Vagina (tissue), 2 donors: ENCODE measurements at regions not wholly inside any gene's neighbourhood (a gene's known extent, or its start where the extent isn't known, plus 50 kb on each side); places are given as distances from the start of the nearest gene placed in this dataset.

Experiments
- DNase-seq, 2 donors: peaks; one replicate each; pipeline ENCODE4 v3.0.0-alpha.2; 2017; ENCODE audit errors: extremely low spot score in 2 of 2
- H3K27ac ChIP-seq: fragments of 200-600 bp; sonication (generic); one replicate; pipeline ENCODE4 v1.5.1; 2019
- H3K27me3 ChIP-seq: fragments of 200-600 bp; sonication (generic); one replicate; pipeline ENCODE4 v1.5.1; 2019
- H3K36me3 ChIP-seq, 2 donors: fragments of 200-600 bp; sonication (generic); one replicate each; pipeline ENCODE4 v1.5.1; 2017 to 2019
- H3K4me1 ChIP-seq: fragments of 200-600 bp; sonication (generic); one replicate; pipeline ENCODE4 v1.5.1; 2019
- H3K4me3 ChIP-seq, 2 donors: fragments of 200-600 bp; sonication (generic); 1 replicate in 1 of 2; 2 replicates in 1 of 2; pipeline ENCODE4 v1.5.1; 2016 to 2019
- H3K9me3 ChIP-seq: fragments of 200-600 bp; sonication (generic); one replicate; pipeline ENCODE4 v1.5.1; 2019
- POLR2A ChIP-seq, 2 donors: fragments of 450-650 bp; IDR thresholded peaks; one replicate each; pipeline ENCODE4 v1.6.1; 2017; ENCODE audit warnings: antibody characterized with exemption in 2 of 2, mild to moderate bottlenecking in 2 of 2, moderate library complexity in 2 of 2
- POLR2AphosphoS5 ChIP-seq, 2 donors: sonication (generic); formaldehyde crosslinking; IDR thresholded peaks; one replicate each; pipeline ENCODE4 v1.9.0; 2017; ENCODE audit warnings: antibody characterized with exemption in 2 of 2, mild to moderate bottlenecking in 2 of 2, low read depth in 1 of 2; ENCODE audit not compliant: insufficient read depth in 1 of 2
- intact Hi-C: fragments of 100-400 bp; cut with DNase I; formaldehyde crosslinking; loops from one replicate; pipeline ENCODE4 v1.15.1; 2023
- TF ChIP-seq, protein P1 (sequence below), 3 experiments: fragments of 450-650 bp in 2 of 3; fragments of 200-600 bp in 1 of 3; sonication (generic) in 1 of 3; IDR thresholded peaks; one replicate each; pipeline ENCODE4 v1.5.1; 2017 to 2019; ENCODE audit warnings: antibody characterized with exemption in 3 of 3, mild to moderate bottlenecking in 2 of 3, moderate library complexity in 2 of 3

DNA sequence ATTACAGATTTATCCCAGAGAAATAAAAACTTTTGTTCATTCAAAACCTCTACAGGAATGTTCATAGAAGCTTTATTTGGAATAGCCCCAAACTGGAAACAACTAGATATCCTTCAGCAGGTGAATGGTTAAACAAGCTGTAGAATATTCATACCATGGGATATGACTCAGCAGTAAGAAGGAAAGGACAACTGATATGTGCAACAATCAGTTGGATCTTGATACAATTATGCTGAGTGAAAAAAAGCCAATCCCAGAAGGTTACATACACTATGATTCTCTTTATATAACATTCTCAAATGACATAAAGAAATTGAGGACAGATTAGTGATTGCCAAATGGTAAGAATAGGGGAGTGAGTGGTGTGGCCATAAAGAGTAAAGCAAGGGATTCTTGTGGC lies 376.7 kb downstream of the S1PR1 start:
- Histone ChIP-seq H3K4me3 (no peak overlapping the region), H3K27ac (no peak overlapping the region), H3K36me3 (no peaks in the 10 kb centered on the region), H3K9me3 (no peaks in the 10 kb centered on the region), H3K4me1 (no peaks in the 10 kb centered on the region), H3K27me3 (no peaks in the 10 kb centered on the region)
- DNase-seq = no peak
- intact Hi-C loops = no loop called here
- TF ChIP-seq, protein P1, sequence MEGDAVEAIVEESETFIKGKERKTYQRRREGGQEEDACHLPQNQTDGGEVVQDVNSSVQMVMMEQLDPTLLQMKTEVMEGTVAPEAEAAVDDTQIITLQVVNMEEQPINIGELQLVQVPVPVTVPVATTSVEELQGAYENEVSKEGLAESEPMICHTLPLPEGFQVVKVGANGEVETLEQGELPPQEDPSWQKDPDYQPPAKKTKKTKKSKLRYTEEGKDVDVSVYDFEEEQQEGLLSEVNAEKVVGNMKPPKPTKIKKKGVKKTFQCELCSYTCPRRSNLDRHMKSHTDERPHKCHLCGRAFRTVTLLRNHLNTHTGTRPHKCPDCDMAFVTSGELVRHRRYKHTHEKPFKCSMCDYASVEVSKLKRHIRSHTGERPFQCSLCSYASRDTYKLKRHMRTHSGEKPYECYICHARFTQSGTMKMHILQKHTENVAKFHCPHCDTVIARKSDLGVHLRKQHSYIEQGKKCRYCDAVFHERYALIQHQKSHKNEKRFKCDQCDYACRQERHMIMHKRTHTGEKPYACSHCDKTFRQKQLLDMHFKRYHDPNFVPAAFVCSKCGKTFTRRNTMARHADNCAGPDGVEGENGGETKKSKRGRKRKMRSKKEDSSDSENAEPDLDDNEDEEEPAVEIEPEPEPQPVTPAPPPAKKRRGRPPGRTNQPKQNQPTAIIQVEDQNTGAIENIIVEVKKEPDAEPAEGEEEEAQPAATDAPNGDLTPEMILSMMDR (IDR thresholded peaks at IDR 0.05) = no peak
- TF ChIP-seq POLR2A (IDR thresholded peaks at IDR 0.05) (no peak), POLR2AphosphoS5 (IDR thresholded peaks at IDR 0.05; ENCODE audit: insufficient read depth in 1 of 2, low read depth in 1 of 2) (no peak)

GRCh38 chr1:101618900-101619299 lies 377.8 kb downstream of the OLFM3 start:
- intact Hi-C loops = no loop called here
- Histone ChIP-seq H3K9me3 (no peaks in the 10 kb centered on the region), H3K27ac (no peak overlapping the region), H3K4me3 (no peak overlapping the region), H3K4me1 (no peaks in the 10 kb centered on the region), H3K36me3 (no peaks in the 10 kb centered on the region), H3K27me3 (no peaks in the 10 kb centered on the region)
- DNase-seq = no peak
- TF ChIP-seq POLR2A (IDR thresholded peaks at IDR 0.05) = no peak
- TF ChIP-seq, protein P1 (IDR thresholded peaks at IDR 0.05) = no peak
- TF ChIP-seq POLR2AphosphoS5 (IDR thresholded peaks at IDR 0.05; ENCODE audit: insufficient read depth in 1 of 2, low read depth in 1 of 2) = no peak

DNA sequence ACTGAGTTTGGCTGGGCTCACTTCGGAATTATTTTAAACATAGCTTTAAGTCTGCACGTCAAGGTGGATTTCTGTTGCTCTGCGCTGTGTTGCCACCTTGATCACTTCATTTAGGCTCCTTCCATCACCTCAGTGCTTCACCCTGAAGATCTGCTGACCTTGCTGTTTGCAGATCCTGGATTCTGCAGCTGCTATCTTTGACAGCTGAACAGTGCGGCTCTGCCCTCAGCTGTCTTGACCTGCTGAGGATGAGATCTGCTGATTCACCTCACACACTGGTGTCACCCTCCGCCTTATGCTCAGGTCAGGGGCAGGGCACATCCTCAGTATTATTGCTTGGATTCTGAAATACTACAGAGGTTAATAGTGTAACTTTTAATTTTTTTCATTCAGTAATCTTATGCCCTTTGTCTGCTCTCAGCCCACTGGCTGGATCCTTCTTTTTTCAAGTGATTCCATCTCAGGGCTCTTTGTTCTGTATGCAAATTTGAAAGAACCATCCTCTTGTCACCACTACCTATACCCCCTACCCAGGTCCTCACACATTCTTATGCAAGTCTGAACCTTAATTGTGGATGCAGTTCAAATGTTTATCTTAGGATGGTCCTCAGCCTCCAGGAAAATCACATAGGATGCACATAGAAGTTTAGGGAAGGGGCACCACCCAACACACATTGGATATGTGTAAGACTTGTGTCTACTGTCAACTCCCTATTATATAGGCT lies 364.0 kb downstream of the OLFM3 start:
- no peak overlapping the region for H3K27ac ChIP-seq
- no peak for TF ChIP-seq POLR2A (IDR thresholded peaks at IDR 0.05)
- TF ChIP-seq, protein P1 (IDR thresholded peaks at IDR 0.05) = no peak
- TF ChIP-seq POLR2AphosphoS5 (IDR thresholded peaks at IDR 0.05; ENCODE audit: insufficient read depth in 1 of 2, low read depth in 1 of 2) = no peak
- no peak overlapping the region for H3K4me3 ChIP-seq
- H3K27me3 ChIP-seq = no peaks in the 10 kb centered on the region
- H3K36me3 ChIP-seq = no peaks in the 10 kb centered on the region
- intact Hi-C loops = no loop called here
- no peak for DNase-seq
- H3K9me3 ChIP-seq = no peaks in the 10 kb centered on the region
- no peaks in the 10 kb centered on the region for H3K4me1 ChIP-seq

DNA sequence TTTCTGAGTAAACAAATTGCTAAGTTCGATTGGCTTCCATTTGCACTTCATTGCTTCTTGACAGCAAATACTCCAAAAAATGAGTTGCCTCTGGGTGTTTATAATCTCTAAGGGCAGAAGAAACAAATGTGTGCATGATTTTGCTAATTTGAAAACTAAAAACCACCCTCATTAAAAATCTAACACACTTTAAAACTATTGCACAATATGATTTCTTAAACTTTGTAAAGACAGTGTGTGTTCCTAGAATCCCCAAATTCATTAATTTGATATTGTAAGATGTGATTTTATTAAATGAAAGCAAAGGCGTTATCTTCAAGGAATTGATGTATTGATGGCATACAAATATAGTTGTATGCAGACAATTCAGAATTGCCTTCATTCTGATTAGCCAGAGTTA lies 350.9 kb downstream of the OLFM3 start:
- Histone ChIP-seq H3K9me3 (no peaks in the 10 kb centered on the region), H3K27me3 (no peaks in the 10 kb centered on the region), H3K4me3 (no peak overlapping the region), H3K27ac (no peak overlapping the region), H3K36me3 (no peaks in the 10 kb centered on the region), H3K4me1 (no peaks in the 10 kb centered on the region)
- intact Hi-C loops = no loop called here
- DNase-seq = no peak
- TF ChIP-seq, protein P1 (IDR thresholded peaks at IDR 0.05) = no peak
- TF ChIP-seq POLR2A (IDR thresholded peaks at IDR 0.05) (no peak), POLR2AphosphoS5 (IDR thresholded peaks at IDR 0.05; ENCODE audit: insufficient read depth in 1 of 2, low read depth in 1 of 2) (no peak)

GRCh38 chr1:101652484-101652883 lies 344.2 kb downstream of the OLFM3 start:
- intact Hi-C loops = no loop called here
- no peak for DNase-seq
- no peaks in the 10 kb centered on the region for H3K9me3 ChIP-seq
- H3K27ac ChIP-seq = no peak overlapping the region
- H3K27me3 ChIP-seq = no peaks in the 10 kb centered on the region
- no peaks in the 10 kb centered on the region for H3K36me3 ChIP-seq
- no peaks in the 10 kb centered on the region for H3K4me1 ChIP-seq
- no peak overlapping the region for H3K4me3 ChIP-seq
- no peak for TF ChIP-seq POLR2AphosphoS5 (IDR thresholded peaks at IDR 0.05; ENCODE audit: insufficient read depth in 1 of 2, low read depth in 1 of 2)
